Nephron progenitor cell (in vitro differentiated cells): ENCODE measurements at regions not wholly inside any gene's neighbourhood (a gene's known extent, or its start where the extent isn't known, plus 50 kb on each side); places are given as distances from the start of the nearest gene placed in this dataset.

Source experiments
- DNase-seq: peaks from one replicate; pipeline ENCODE4 v3.0.0; 2021
- H3K27ac Mint-ChIP-seq: 2 replicates; pipeline ENCODE4 v1.8.0; 2021; ENCODE audit warnings: mild to moderate bottlenecking, moderate library complexity, mixed read lengths
- H3K27me3 Mint-ChIP-seq: 2 replicates; pipeline ENCODE4 v1.8.0; 2021; ENCODE audit warnings: mild to moderate bottlenecking, low read depth, mixed read lengths; ENCODE audit not compliant: poor library complexity
- H3K36me3 Mint-ChIP-seq: 2 replicates; pipeline ENCODE4 v1.8.0; 2021; ENCODE audit warnings: low read depth, mixed read lengths
- H3K4me1 Mint-ChIP-seq: 2 replicates; pipeline ENCODE4 v1.8.0; 2021; ENCODE audit warnings: mixed read lengths
- H3K4me3 Mint-ChIP-seq: 2 replicates; pipeline ENCODE4 v1.8.0; 2021; ENCODE audit warnings: mild to moderate bottlenecking, moderate library complexity, mixed read lengths
- H3K9me3 Mint-ChIP-seq: 2 replicates; pipeline ENCODE4 v1.8.0; 2021; ENCODE audit warnings: mild to moderate bottlenecking, moderate library complexity, mixed read lengths
- TF ChIP-seq, protein P1 (sequence below): fragments of 200-600 bp; sonication (generic); IDR thresholded peaks from 2 replicates; pipeline ENCODE4 v1.5.0; 2021; ENCODE audit warnings: antibody characterized with exemption

- no peaks in the 10 kb centered on the region for H3K27me3 Mint-ChIP-seq
- H3K9me3 Mint-ChIP-seq: no peaks in the 10 kb centered on the region
- H3K36me3 Mint-ChIP-seq: no peaks in the 10 kb centered on the region
- no peak overlapping the region for H3K4me3 Mint-ChIP-seq
- H3K4me1 Mint-ChIP-seq: peaks cover 33% of the 10 kb centered on the region
- no peak for DNase-seq
- H3K27ac Mint-ChIP-seq: no peak overlapping the region
- TF ChIP-seq, protein P1, sequence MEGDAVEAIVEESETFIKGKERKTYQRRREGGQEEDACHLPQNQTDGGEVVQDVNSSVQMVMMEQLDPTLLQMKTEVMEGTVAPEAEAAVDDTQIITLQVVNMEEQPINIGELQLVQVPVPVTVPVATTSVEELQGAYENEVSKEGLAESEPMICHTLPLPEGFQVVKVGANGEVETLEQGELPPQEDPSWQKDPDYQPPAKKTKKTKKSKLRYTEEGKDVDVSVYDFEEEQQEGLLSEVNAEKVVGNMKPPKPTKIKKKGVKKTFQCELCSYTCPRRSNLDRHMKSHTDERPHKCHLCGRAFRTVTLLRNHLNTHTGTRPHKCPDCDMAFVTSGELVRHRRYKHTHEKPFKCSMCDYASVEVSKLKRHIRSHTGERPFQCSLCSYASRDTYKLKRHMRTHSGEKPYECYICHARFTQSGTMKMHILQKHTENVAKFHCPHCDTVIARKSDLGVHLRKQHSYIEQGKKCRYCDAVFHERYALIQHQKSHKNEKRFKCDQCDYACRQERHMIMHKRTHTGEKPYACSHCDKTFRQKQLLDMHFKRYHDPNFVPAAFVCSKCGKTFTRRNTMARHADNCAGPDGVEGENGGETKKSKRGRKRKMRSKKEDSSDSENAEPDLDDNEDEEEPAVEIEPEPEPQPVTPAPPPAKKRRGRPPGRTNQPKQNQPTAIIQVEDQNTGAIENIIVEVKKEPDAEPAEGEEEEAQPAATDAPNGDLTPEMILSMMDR: no peak
Observed at GRCh38 chr4:31088600-31089230, 368.5 kb downstream of the PCDH7 start.

GRCh38 chr4:31089815-31090214 is 369.6 kb downstream of the PCDH7 start:
- H3K4me3 Mint-ChIP-seq: no peak overlapping the region
- peaks cover 24% of the 10 kb centered on the region for H3K4me1 Mint-ChIP-seq
- H3K36me3 Mint-ChIP-seq: no peaks in the 10 kb centered on the region
- no peaks in the 10 kb centered on the region for H3K9me3 Mint-ChIP-seq
- no peak overlapping the region for H3K27ac Mint-ChIP-seq
- H3K27me3 Mint-ChIP-seq: no peaks in the 10 kb centered on the region
- DNase-seq: no peak
- TF ChIP-seq, protein P1: no peak

DNA sequence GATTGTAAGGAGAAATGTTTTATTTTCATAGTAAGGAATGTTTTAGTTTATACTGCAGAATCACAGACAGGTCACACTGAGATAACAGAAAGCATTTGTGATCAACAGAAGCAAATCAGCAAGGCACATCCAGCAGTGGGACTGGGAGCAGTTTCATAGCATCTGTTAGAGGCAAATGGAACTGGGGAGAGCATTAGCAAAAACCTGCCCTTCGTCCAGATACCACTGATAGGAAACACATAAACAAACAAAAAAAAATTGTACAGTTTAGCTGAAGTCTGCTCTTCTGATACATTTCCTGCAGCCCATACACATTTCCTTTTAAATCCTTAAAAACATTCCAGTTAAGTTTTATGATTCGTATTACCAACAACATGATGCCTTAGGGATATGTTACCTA is 374.3 kb downstream of the PCDH7 start:
- TF ChIP-seq, protein P1: no peak
- H3K36me3 Mint-ChIP-seq: no peaks in the 10 kb centered on the region
- no peaks in the 10 kb centered on the region for H3K27me3 Mint-ChIP-seq
- DNase-seq: no peak
- no peaks in the 10 kb centered on the region for H3K9me3 Mint-ChIP-seq
- no peak overlapping the region for H3K4me3 Mint-ChIP-seq
- H3K27ac Mint-ChIP-seq: no peak overlapping the region
- no peaks in the 10 kb centered on the region for H3K4me1 Mint-ChIP-seq

DNA sequence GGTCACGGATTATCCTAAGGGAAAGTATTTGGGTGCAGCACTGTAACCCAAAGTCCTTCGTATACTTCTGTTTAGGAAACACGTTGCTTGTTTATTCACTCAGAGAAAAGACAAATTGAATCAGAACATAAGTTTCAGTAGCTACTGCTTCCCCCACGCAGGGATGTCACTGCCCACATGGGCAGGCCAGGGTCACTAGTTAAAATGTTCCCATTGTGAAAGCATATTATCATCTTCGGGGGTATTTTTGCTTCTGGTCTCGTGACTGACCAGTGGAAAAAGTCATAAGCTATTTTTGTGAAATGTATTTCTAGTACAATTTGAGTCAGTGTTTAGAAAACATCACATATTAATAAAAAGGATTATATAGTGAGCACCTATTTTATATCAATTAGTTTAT is 377.8 kb downstream of the PCDH7 start:
- H3K4me1 Mint-ChIP-seq: no peaks in the 10 kb centered on the region
- H3K4me3 Mint-ChIP-seq: no peak overlapping the region
- no peak overlapping the region for H3K27ac Mint-ChIP-seq
- H3K36me3 Mint-ChIP-seq: no peaks in the 10 kb centered on the region
- no peaks in the 10 kb centered on the region for H3K9me3 Mint-ChIP-seq
- TF ChIP-seq, protein P1: no peak
- H3K27me3 Mint-ChIP-seq: no peaks in the 10 kb centered on the region
- no peak for DNase-seq

DNA sequence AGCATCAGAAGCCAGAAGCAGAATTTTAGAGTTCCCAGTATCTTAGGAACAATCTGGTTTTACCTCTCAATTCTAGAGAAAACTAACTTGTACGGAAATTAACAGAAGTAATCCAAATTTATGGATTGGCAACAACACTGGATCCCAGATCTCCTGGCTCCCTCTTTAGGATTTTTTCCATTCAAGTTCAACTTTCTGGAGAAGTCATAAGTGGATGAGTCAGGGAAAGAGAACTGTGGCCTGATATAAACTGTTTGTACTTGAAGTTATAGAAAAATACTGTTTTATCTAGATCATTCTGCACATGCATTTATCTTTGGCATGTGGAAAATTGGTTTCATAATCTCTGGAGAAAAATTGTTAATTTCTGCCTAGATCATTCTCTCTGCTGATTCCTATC is 380.4 kb downstream of the PCDH7 start:
- Mint-ChIP-seq H3K27me3 (no peaks in the 10 kb centered on the region), H3K4me1 (no peaks in the 10 kb centered on the region), H3K4me3 (no peak overlapping the region), H3K36me3 (no peaks in the 10 kb centered on the region), H3K9me3 (no peaks in the 10 kb centered on the region), H3K27ac (no peak overlapping the region)
- TF ChIP-seq, protein P1: no peak
- no peak for DNase-seq

- TF ChIP-seq, protein P1: no peak
- Mint-ChIP-seq H3K4me3 (no peak overlapping the region), H3K4me1 (no peaks in the 10 kb centered on the region), H3K36me3 (no peaks in the 10 kb centered on the region), H3K9me3 (no peaks in the 10 kb centered on the region), H3K27me3 (no peaks in the 10 kb centered on the region), H3K27ac (no peak overlapping the region)
- no peak for DNase-seq
Observed at GRCh38 chr4:31104043-31104442, 383.9 kb downstream of the PCDH7 start.
